ENCODE measurements at regions not wholly inside any gene's neighbourhood (a gene's known extent, or its start where the extent isn't known, plus 50 kb on each side); places are given as distances from the start of the nearest gene placed in this dataset.

- TF ChIP-seq CTCF (conservative IDR thresholded peaks at IDR 0.05; ENCODE audit: low read depth, low read length): no peak
- TF ChIP-seq EZH2phosphoT487 (IDR thresholded peaks at IDR 0.05; ENCODE audit: borderline replicate concordance, low read length): no peak
- no peak for TF ChIP-seq EZH2 (IDR thresholded peaks at IDR 0.05; ENCODE audit: low read length, unreplicated experiment)
Observed at GRCh38 chr4:57363346-57363745, 253.2 kb upstream of the IGFBP7 start.

Data from PC-3 (cell line).